C4-2B (cell line): ENCODE measurements at regions not wholly inside any gene's neighbourhood (a gene's known extent, or its start where the extent isn't known, plus 50 kb on each side); places are given as distances from the start of the nearest gene placed in this dataset.

ENCODE experiments used
- ZFX ChIP-seq: fragments of 450-650 bp; IDR thresholded peaks from 2 replicates; pipeline ENCODE4 v1.6.1; 2017
- TF ChIP-seq, protein P1 (sequence below): fragments of 450-650 bp; conservative IDR thresholded peaks from 2 replicates; pipeline ENCODE4 v1.5.1; 2017; ENCODE audit warnings: mild to moderate bottlenecking

DNA sequence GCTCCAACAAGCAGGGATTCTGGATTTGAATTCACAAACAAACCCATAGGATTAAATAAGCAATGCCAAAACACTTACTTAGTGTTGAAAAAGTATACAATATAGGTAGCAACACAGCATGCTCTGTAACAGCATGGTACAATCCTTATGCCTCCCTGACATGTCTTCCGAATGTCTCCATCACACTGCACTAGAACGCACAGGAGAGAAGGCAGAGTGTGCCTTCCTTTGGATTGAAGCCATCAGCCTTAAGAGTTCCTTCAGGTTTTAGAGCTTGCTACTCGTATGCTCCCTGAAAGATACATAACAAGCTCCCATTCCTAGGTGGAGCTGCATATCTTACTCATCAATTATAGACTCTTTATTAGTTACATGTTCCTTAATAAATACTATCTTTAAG is 1573.9 kb upstream of the PRR20A start:
- TF ChIP-seq, protein P1, sequence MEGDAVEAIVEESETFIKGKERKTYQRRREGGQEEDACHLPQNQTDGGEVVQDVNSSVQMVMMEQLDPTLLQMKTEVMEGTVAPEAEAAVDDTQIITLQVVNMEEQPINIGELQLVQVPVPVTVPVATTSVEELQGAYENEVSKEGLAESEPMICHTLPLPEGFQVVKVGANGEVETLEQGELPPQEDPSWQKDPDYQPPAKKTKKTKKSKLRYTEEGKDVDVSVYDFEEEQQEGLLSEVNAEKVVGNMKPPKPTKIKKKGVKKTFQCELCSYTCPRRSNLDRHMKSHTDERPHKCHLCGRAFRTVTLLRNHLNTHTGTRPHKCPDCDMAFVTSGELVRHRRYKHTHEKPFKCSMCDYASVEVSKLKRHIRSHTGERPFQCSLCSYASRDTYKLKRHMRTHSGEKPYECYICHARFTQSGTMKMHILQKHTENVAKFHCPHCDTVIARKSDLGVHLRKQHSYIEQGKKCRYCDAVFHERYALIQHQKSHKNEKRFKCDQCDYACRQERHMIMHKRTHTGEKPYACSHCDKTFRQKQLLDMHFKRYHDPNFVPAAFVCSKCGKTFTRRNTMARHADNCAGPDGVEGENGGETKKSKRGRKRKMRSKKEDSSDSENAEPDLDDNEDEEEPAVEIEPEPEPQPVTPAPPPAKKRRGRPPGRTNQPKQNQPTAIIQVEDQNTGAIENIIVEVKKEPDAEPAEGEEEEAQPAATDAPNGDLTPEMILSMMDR, result no peak
- TF ChIP-seq ZFX, result no peak
